ENCODE measurements at regions not wholly inside any gene's neighbourhood (a gene's known extent, or its start where the extent isn't known, plus 50 kb on each side); places are given as distances from the start of the nearest gene placed in this dataset.

- no peak for DNase-seq
These were observed 401.8 kb downstream of the KCNJ3 start for GRCh38 chr2:155100261-155100660.

GRCh38 chr2:155099784-155100183 lies 401.3 kb downstream of the KCNJ3 start:
- no peak for DNase-seq

GRCh38 chr2:155095613-155096012 lies 397.1 kb downstream of the KCNJ3 start:
- DNase-seq = no peak

- no peak for DNase-seq
These were observed 381.9 kb downstream of the KCNJ3 start for GRCh38 chr2:155080373-155080772.

- DNase-seq = no peak
These were observed 372.0 kb downstream of the KCNJ3 start for GRCh38 chr2:155070489-155070888.

- DNase-seq = no peak
These were observed 364.4 kb downstream of the KCNJ3 start for GRCh38 chr2:155062922-155063258.

GRCh38 chr2:155062250-155062921 lies 363.9 kb downstream of the KCNJ3 start:
- DNase-seq = no peak

GRCh38 chr2:155060896-155061295 lies 362.4 kb downstream of the KCNJ3 start:
- no peak for DNase-seq

- no peak for DNase-seq
These were observed 356.2 kb downstream of the KCNJ3 start for GRCh38 chr2:155054712-155055111.

- DNase-seq = no peak
These were observed 344.6 kb downstream of the KCNJ3 start for GRCh38 chr2:155043097-155043496.

- no peak for DNase-seq
These were observed 336.8 kb downstream of the KCNJ3 start for GRCh38 chr2:155035308-155035707.

- no peak for DNase-seq
These were observed 335.2 kb downstream of the KCNJ3 start for GRCh38 chr2:155033652-155034051.

GRCh38 chr2:155030296-155030695 lies 331.8 kb downstream of the KCNJ3 start:
- no peak for DNase-seq

GRCh38 chr2:155026651-155027174 lies 328.2 kb downstream of the KCNJ3 start:
- no peak for DNase-seq

GRCh38 chr2:155023674-155024073 lies 325.2 kb downstream of the KCNJ3 start:
- no peak for DNase-seq

- no peak for DNase-seq
These were observed 324.0 kb downstream of the KCNJ3 start for GRCh38 chr2:155022531-155022930.

- no peak for DNase-seq
These were observed 323.1 kb downstream of the KCNJ3 start for GRCh38 chr2:155021618-155022017.

GRCh38 chr2:155020246-155020645 lies 321.8 kb downstream of the KCNJ3 start:
- no peak for DNase-seq

- no peak for DNase-seq
These were observed 312.4 kb downstream of the KCNJ3 start for GRCh38 chr2:155010925-155011324.

GRCh38 chr2:154995361-154995760 lies 296.9 kb downstream of the KCNJ3 start:
- no peak for DNase-seq

GRCh38 chr2:154992826-154993225 lies 294.3 kb downstream of the KCNJ3 start:
- no peak for DNase-seq

GRCh38 chr2:154978710-154979109 lies 280.2 kb downstream of the KCNJ3 start:
- no peak for DNase-seq

GRCh38 chr2:154978244-154978643 lies 279.7 kb downstream of the KCNJ3 start:
- no peak for DNase-seq

- DNase-seq = no peak
These were observed 275.5 kb downstream of the KCNJ3 start for GRCh38 chr2:154974041-154974440.

- DNase-seq = no peak
These were observed 265.0 kb downstream of the KCNJ3 start for GRCh38 chr2:154963511-154963910.
